Neural cell (in vitro differentiated cells): ENCODE measurements at regions not wholly inside any gene's neighbourhood (a gene's known extent, or its start where the extent isn't known, plus 50 kb on each side); places are given as distances from the start of the nearest gene placed in this dataset.

Experiments
- CTCF ChIP-seq: fragments of 450-650 bp; IDR thresholded peaks from 2 replicates; pipeline ENCODE4 v1.5.1; 2014; ENCODE audit warnings: antibody characterized with exemption, mild to moderate bottlenecking, moderate library complexity; ENCODE audit not compliant: poor library complexity, severe bottlenecking
- EZH2 ChIP-seq: fragments of 200-600, 300-800 bp; shearing (Covaris generic), sonication (generic); IDR thresholded peaks from 2 replicates; pipeline ENCODE4 v1.6.1; 2014; ENCODE audit warnings: antibody characterized with exemption, low read length, borderline replicate concordance, mild to moderate bottlenecking; ENCODE audit not compliant: insufficient read depth, poor library complexity, severe bottlenecking
- MXI1 ChIP-seq: fragments of 450-650 bp; conservative IDR thresholded peaks from 2 replicates; pipeline ENCODE4 v1.6.1; 2014; ENCODE audit warnings: antibody characterized with exemption, mild to moderate bottlenecking; ENCODE audit not compliant: poor library complexity, severe bottlenecking
- POLR2AphosphoS5 ChIP-seq: IDR thresholded peaks from 2 replicates; pipeline ENCODE4 v1.6.1; 2012
- RAD21 ChIP-seq: fragments of 450-650 bp; conservative IDR thresholded peaks from 2 replicates; pipeline ENCODE4 v1.6.1; 2014; ENCODE audit warnings: antibody characterized with exemption, mild to moderate bottlenecking, moderate library complexity
- REST ChIP-seq: IDR thresholded peaks from 2 replicates; pipeline ENCODE4 v1.6.1; 2012; ENCODE audit warnings: borderline replicate concordance
- TAF1 ChIP-seq: IDR thresholded peaks from 2 replicates; pipeline ENCODE4 v1.6.1; 2012; ENCODE audit warnings: low read depth

DNA sequence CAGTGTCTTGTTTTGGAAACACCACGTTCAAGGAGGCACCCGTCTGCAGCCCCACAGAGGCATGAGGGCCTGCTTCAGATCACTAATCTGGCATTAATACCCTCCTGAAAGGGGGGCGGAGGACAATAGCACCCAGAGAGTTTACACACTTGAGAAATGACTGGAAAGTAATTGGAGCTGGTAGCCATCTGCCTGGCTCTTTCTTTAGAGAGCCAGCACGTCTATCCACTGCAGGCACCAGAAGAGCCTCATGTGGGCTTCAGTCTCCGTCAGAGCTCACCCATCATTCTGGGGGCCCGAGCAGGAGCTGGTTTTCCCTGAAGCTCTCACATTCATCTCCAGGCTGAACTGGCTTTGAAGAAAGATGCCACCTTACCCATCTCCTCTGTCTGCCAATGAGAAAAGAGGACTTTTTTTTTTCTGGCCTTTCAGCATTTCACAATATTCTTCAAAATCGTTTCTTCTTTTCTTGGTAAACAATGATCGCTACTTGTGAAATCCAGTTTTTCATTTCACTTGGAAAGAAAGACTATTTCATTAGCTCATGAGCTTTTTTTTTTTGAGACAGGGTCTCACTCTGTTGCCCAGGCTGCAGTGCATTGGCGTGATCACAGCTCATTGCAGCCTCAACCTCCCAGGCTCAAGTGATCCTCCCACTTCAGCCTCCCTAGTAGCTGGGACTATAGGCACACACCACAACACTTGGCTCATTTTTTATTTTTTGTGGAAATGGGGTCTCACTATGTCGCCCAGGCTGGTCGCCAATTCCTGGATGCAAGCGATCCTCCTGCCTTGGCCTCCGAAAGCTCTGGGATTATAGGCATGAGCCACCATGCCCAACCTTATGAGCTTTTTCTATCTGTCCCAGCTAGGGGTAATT, 124.7 kb upstream of the ZNF217 start:
- TF ChIP-seq CTCF (no peak), TAF1 (no peak), REST (no peak), EZH2 (no peak), RAD21 (no peak), POLR2AphosphoS5 (no peak), MXI1 (no peak)
